Right renal pelvis (tissue), 4 donors: ENCODE measurements at regions not wholly inside any gene's neighbourhood (a gene's known extent, or its start where the extent isn't known, plus 50 kb on each side); places are given as distances from the start of the nearest gene placed in this dataset.
A peak's percentile ranks its signal among the peaks of the same experiment; 100 is the strongest.

Experiments used
- DNase-seq, 4 donors: peaks; one replicate each; pipeline ENCODE4 v3.0.0-alpha.2; 2013; ENCODE audit warnings: low read depth in 4 of 4, low spot score in 3 of 4, missing footprints in 1 of 4

DNA sequence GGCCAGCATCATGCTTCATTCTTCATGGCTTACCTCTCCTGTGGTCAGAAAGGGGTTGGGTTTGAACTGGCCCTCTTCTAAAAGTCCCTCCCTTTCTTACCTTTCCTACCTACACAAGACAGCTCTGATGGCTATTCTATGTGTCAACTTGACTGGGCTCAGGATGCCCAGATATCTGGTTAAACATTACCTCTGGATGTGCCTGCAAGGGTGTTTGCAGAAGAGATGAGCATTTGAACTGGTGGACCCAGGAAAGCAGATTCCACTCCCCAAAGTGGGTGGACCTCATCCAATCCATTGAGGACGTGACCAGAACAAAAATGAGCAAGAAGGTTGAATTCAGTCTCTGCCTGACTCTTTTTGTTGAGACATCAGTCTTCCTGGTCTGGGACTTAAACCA is 79.0 kb upstream of the TCF7L2 start:
- DNase-seq, result no peak

DNA sequence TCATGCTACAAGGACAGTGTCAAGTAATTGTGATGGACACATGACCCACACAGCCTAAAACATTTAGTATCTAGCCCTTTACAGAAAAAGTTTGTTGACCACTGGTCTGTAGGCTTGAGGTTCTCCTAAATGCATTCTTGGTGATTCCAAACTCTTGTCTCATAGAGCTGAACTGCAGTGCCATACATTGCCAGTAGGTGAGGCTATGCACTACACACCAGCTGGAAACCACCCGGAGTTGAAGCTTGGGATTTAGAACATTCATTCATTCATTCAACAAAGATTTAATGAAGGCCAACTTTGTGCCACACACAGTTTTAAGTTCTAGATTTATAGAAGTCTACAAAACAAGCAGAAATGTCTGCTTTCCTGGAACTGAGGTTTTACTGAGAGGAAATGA is 77.3 kb upstream of the TCF7L2 start:
- no peak for DNase-seq

DNA sequence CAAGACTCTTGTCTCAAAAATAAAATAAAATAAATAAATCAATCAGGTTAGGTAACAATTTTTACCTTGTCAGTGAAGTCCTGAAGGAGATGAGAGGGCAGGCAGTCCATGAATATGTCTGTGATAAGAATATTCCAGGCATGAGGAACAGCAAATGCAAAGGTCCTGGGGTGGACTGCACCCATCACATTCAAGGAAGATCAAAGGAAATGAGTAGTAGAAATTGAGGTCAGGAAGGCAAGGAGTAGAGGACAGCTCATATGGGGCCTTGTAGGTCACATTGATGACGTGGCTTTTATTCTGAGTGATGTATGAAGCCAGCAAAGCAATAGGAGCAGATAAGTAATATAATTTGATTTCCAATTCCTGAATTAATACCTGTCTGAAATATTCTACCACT is 76.5 kb upstream of the TCF7L2 start:
- DNase-seq, result no peak

DNA sequence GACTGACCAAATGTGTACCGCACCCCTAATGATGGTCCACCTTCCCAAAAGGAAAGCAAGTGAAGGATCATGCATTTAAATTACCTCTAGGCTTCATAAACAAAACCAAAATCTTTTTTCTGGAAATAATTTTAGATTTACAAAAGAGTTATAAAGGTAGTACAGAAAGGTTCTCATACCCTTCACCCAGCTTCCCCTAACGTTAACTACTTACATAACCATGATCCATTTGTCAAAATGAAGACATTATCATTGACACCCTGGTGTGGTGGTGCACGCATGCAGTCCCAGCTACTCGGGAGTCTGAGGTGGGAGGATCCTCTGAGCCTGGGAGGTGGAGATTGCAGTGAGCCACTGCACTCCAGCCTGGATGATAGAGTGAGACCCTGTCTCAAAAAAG is 75.1 kb upstream of the TCF7L2 start:
- DNase-seq, result no peak

- no peak for DNase-seq
Measured at GRCh38 chr10:112875476-112876267, 74.4 kb upstream of the TCF7L2 start.

DNA sequence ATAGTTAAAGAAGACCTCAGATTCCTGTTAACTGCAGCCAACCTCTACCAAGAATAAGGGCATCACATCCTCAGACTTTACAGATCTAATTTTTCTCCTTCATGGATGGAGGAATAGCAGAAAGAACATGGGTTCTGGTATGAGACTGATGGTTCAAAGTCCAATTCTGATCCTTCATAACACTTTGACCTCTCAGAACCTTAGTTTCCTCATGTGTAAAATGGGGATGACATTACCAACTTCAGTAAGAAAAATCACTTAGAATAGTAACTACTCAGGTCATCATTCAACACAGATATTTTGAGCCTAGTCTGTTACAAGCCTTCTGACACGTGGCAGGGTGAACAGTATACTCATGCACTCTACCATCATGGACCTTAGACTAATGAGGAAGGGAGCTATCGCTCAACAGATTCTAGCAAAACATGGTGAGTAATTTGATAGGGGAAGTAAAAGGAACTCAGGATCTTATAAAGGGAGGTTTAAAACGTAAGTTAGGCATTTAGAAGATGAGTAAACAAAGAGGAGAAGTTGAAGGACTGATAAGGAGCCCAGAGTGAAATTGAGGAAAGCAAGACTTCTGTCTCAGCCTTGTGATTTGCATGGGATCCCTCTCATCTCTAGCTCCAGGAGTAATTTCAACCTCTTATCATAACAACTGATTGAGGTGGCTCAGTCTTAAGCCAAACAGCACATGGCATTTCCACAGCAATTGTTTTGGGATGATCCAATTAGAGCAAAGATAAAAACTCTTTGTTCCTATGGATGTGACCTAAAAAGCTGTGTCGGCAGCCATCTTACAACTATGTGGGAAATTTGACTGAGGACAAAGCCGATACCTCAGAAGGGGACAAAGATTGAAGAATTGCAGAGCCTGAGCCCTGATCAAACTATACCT is 69.2 kb upstream of the TCF7L2 start:
- DNase-seq, result no peak

GRCh38 chr10:112883360-112884178 is 66.5 kb upstream of the TCF7L2 start:
- DNase-seq, result no peak

DNA sequence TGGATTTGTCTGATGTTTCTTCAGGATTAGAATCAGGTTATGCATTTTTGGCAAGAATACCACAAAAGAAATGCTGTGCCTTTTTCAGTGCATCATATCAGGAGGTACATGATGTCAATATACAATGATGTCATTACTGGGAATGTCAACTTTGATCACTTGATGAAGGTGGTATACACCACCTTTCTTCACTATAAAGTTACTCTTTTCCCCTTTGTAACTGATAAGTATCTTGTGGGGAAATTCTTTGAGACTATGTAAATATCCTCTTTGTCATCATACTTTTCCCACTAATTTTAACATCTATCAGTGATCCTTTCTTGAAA is 65.9 kb upstream of the TCF7L2 start:
- DNase-seq, result no peak

DNA sequence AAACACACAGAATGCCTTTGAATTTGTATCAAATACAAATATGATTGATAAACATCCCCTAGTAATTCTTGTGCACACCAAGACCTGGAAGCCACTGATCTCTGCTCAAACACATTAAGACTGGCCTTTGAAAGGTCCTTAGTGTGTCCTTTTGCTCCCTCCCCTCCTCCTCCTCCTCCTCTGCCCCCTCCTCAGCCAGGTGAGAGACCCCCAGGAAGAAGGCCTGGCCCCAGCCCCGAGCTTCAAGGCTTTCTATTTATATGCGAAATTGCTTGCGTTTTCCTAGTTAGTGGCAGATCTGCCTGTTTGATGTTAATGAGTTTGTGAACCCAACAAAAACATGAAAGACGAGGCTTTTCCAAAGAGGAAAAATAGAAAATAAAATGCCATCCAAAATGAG is 63.6 kb upstream of the TCF7L2 start:
- no peak for DNase-seq

GRCh38 chr10:112887968-112888367 is 62.1 kb upstream of the TCF7L2 start:
- DNase-seq, result no peak

DNA sequence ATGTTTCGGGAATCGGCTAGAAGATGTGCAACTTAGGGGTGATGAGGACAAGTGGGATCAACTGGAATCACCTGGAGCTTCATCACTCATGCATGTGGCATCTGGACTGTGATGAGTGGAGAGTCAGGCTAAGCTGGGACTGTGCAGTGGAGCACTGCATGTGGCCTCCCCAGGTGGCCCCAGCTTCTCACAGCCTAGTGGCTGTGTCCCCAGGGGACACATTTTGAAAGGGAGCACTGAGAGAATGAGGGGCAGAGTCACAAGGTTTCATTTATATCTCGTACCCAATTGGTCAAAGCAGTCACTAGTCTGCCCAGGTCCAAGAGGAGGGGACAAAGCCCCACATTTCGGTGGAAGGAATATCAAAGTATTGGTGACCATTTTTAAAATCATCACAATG is 54.8 kb upstream of the TCF7L2 start:
- no peak for DNase-seq

DNA sequence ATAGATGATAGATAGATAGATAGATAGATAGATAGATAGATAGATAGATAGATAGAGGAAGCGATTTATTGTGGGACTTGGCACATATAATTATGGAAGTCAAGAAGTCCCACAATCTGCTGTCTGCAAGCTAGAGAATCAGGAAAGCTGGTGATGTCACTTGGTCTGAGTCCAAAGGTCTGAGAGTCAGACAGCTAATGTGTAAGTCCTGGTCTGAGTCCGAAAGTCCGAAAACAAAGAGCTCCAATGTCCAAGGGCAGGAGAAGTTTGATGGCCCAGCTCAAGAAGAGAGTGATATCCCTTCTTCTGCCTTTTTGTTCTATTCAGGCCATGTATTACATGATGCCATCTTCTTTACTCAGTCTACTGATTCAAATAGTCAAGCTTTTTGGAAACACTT is 53.8 kb upstream of the TCF7L2 start:
- DNase-seq, result no peak

DNA sequence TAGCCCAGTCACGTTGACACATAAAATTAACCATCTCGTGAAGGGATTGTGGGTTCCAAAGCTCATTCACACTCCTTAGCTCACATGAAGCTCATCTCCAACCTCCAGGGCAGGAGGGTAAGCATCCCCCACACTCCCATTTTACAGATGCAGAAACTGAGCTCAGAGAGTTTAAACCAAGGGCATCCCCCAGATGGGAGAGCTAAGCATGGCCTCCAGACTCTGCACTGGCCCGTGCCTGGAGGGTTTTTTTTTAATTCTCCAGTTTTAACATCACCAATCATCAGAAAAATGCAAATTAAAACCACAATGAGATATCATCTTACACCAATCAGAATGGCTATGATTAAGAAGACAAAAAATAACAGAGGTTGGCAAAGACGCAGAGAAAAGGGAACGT is 53.3 kb upstream of the TCF7L2 start:
- no peak for DNase-seq

- DNase-seq, result peak in 1 of 4 donors; percentile 28
Measured at GRCh38 chr10:112898540-112899390, 51.3 kb upstream of the TCF7L2 start.

DNA sequence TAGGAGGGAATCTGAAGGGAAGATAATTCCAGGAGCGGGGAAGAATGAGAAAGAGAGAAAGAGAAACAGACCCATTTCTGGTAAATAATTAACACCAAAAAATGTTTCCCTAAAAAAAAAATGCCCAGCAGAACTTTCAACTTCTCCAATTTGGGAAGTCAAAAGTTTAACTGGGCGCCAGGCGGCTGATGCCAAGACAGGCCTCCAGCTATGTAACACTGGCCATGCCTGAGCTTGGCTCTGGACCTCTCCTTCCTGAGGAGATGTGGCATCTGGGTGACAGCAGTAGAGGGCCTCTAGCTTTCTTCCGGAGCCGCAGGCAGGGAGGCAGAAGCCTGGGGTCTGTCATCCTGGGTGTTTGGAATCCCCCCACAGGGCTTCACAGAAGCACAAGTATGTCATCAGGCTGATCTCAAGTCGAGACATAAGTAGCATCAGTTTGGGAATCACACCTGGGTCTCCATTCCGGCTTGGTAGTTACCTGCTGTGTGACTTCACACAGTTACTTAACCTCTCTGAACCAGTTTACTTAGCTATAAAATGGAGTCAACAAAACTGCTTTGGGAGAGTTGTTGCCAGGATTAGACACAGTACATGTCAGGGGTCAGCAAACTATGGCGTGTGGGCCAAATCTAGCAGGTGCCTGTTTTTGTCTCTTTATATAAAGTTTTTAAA is 50.5 kb upstream of the TCF7L2 start:
- DNase-seq, result no peak
